GM19467 (cell line): ENCODE measurements at regions not wholly inside any gene's neighbourhood (a gene's known extent, or its start where the extent isn't known, plus 50 kb on each side); places are given as distances from the start of the nearest gene placed in this dataset.

Experiments used
- ATAC-seq: cut with Tn5 transposase; IDR thresholded peaks from one replicate; pipeline ENCODE4 v1.9.1; 2021; ENCODE audit warnings: mild to moderate bottlenecking, moderate library complexity; ENCODE audit not compliant: unreplicated experiment

DNA sequence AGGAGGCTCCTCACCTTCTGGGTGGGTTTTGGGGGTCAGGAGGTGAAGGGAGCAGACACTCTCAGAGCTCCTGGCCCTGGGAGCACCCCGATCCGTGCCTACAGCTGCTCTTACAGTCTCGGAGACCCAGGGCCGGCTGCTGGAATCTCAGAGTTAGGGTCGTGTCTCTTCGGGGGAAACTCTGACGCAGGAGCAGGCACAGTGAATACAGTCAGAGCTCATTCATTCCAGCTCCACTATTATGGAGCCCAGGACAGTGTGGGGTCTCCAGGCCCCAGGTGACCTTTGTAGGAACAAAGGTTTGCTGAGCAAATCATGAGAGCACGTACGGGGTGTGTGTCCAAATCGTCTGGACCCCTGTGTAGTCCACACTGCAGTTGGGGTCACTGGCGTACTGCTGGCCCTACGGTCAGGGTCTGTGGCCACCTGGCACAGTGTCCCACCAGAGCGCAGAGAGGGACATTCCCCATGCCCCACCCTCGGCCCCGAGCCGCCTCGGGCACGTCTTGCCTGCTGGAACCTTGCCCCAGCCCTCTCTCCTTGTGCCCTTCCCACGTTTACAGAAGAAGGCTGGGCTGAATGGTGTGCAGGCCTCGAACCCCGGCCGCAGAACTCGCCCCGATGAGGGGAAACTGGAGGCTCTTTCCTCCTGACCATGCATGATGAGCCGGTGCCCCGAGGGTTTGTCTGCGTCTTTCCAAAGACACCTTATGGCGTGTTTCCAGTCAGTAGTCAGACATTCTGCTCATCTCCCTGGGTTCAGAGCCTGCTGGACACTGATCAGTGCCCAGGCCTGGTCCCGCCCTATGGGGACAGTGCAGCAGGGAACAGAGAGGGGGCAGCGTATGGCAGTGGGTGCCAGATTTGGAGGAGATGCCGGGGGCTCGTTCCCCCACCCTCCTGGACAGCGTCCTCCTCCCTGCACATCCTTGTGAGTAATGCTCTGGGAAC, 1166.6 kb downstream of the BRD1 start:
- no peak for ATAC-seq

DNA sequence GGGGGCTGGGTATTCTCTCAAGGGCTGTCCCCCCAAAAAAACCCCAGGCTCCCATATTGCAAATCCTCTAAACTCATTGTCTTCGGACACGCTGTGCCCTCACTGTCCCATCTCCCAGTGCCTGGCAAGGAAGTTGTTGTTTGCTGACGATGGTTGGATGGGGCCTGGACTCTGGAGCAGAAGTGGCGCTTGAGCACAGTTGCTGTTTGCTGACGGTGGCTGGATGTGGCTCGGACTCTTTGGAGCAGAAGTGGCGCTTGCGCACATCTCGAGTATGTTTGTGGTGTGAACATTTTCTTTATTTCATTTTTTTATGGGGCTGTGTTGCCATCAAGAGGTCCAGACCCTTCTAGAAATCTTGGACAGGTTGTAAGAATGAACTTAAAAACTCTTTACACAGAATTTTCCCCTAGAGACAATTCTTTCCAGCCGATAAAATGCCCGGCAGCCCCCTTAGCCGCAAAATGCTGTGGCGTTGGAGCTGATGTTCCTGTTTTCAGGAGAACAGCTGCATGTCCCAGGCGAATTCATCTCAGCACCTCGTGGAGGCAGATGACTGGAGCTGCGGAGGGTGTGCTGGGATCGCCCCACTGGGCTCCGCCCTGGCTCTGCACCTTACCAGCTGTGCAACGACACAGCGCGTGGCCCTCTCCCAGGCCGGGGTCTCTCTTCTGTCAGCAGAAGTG, 1167.4 kb downstream of the BRD1 start:
- ATAC-seq = no peak

DNA sequence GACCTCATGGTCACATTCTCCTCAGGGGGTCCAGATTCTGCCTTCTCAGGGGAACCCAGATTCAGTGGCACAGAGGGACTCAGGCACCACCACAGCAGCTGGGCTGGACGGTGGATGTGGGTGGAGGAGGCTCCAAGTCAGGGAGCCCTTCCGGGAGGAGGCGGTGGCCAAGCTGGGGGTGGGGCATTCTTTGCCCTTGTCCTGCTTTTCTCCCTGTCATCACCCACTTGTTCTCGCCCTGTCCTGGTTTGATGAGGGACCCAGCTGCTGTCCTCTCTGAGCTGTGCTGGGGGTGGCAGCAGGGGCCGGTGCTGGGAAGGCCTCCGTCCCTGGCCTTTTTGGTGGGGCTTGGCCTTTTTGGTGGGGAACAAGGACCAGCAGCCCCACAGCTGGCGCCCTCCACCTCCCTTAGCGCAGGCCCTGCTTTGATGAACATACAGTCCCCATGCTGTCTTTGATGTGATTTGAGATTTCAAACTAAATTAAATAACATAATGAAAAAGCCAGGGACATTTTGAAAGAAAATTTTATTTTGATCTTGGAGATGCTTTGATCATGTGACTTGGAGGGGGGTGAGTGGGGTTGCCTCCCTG, 1168.2 kb downstream of the BRD1 start:
- no peak for ATAC-seq

DNA sequence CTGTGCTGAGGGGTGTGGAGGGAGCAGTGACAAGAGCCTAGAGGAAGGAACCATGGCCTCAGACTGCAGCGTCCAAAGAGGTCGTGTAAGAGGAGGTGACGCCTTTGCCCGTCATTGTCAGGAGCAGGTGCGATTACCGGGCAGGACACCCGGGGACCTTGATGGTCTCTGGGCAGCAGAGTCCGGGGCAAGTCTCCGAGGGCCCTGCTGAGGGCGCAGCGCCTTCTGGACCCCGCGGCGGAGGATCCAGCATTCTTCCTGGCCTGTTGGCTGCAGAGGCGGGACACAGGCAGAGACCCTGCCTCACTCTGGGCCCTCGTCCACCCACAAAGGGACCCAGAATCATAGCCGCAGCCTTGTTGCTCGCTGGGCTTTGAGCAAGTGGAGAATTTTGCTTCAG, 1168.8 kb downstream of the BRD1 start:
- ATAC-seq = no peak

DNA sequence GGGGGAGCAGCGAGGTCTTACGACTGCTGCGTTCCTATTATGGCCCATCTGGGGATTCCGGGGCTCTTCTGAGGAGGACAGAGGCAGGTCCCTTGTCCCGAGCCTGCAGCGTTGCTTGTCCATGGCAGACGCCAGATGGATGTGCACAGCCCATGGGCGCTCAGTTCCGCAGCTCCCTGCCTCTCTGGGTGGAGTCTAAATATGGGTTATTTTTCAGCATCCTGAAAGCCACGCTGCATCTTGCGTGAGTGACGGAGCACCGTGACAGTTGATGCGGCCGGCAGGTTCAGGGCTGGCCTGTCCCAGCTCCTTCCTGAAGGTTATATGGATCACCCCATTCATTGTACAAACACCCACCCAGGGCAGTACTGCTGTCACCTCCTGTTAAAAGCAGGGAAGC, 1169.4 kb downstream of the BRD1 start:
- no peak for ATAC-seq

DNA sequence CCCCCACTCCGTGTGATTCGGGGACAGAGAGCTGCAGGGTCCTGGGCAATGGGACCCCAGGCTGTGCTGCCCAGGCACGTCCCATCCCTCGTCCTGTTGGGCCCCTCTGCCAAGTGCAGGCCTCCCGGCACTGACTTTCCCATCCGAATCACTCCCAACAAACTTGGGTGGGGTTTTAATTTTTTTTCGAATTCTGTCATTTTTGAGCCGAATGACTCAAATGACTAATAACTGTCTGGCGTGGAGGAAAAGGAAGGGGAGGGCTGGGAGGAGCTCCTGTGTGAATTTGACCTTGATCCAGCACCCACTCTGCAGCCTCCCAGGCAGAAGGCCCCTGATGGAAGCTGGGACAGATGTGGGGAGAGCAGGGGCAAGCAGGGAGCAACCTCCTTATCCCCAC, 1173.2 kb downstream of the BRD1 start:
- ATAC-seq = no peak

DNA sequence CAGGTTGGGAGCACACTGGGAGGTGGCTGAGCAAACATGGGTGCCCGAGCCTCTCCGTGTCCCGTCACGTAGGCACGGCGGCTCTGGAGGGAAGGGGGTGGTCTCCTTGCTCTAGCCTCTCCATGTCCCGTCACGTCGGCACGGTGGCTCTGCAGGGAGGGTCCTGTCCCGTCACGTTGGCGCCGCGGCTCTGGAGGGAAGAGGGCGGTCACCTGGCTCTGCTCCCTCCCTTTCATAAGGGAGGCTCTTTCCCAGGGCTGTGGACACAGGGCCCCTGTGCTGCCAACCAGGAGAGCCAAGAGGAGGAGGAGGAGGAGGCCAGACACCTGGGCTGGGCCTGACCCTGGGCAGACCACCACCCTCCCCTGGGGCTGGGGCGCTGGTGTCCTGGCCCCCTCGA, 1173.7 kb downstream of the BRD1 start:
- ATAC-seq = no peak

DNA sequence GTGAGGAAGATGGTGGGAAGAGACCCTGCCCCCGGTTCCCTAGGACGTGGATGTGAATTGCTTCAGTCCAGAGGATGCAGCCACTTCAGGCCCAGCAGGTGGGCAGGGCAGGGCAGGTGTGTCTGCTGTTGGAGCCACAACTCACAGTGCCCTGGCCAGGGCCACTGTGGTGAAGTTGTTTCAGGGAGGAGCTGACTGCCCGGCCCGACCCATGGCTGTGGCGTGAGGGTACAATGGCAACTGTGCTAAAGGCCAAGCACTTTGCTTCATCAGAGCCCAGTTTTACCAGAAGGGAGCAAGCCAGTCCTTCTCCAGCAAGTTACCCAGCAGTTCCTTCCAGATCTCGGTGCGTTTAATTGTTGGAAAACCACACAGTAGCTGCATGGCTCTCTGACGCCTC, 1174.4 kb downstream of the BRD1 start:
- no peak for ATAC-seq

DNA sequence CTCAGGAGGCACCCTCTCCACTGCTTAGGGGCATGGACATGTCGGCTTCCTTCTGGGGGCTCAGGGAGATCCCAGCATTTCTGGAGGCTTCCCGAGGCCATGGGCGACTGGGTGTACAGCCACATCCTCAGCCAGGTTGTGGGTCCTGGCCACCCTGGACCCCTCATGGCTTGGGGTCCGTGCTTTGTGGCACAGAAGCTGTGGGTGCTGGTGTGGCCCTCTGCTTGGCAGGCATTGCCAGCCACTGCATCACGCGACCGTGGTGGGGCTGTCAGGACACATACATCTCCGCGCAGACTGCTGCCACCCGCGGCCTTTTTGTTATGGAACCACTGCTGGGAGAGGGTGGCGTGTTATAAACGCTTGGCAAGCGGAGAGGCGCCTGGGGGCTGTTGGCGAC, 1174.9 kb downstream of the BRD1 start:
- no peak for ATAC-seq

DNA sequence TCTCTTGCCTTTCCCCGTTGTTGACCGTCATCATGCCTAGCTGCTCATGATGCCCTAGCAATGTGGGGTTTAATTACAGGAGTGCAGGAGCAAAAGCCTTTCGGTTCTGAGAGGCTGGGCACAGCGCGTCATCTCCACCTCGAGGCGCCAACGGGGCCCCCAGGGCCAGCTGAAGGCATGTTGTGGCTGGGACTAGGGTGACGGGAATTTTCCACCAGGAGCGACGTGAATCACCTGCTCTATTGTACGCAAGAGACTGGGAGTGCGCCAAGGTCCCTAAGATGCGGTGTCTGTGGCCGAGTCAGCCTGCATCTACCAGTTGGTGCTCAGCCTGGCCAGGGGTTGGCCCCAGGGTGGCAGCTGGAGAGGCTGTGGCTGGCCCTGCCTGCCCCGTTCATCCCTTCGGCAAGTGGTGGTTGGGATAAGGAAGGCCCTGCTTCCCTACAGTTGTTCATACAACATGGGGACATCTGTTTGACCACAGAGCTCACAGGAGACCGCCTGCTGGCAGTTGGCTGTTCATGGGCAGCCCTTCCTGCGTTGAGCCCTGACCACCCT, 1175.6 kb downstream of the BRD1 start:
- ATAC-seq = no peak

DNA sequence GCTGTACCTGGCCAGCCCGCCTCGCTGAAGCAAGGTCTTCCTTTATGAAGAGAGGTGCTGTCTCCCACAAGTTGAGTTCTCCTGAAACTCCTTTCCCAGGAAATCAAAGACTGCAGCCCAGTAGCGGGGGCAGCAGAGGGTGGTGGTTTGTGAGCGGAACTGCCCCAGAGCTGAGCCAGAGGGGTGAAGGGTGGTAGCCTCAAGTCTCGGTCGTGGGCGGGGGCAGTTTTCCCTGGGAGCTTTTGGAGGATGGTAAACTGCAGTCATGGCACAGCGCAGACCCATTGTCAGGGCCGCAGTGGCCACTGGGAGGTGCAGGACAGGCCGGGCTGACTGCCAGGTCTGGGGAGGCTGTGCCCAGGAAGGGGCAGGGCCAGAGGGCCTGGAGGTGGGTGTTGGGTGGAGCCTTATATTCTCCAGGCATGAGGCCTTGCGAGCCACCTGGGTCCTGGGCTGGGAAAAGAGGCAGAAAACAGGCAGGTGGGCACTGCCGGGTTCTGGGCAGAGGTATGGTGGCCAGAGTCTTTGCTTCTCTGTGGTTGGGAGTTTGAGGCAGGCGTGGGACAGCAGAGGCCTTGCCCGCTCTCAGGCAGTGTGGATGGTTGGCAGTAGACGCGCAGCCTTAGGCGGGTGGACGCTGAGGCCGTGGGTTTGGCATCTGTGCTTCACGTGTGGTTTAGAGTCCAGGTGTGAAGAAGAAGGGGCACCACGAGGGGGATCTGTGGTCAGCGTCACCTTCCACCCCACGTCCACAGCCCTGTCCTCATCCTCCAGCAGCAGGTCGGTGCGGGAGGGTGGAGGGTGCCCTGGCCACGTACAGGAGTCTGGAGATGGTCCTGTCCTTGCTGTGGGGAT, 1176.4 kb downstream of the BRD1 start:
- no peak for ATAC-seq

DNA sequence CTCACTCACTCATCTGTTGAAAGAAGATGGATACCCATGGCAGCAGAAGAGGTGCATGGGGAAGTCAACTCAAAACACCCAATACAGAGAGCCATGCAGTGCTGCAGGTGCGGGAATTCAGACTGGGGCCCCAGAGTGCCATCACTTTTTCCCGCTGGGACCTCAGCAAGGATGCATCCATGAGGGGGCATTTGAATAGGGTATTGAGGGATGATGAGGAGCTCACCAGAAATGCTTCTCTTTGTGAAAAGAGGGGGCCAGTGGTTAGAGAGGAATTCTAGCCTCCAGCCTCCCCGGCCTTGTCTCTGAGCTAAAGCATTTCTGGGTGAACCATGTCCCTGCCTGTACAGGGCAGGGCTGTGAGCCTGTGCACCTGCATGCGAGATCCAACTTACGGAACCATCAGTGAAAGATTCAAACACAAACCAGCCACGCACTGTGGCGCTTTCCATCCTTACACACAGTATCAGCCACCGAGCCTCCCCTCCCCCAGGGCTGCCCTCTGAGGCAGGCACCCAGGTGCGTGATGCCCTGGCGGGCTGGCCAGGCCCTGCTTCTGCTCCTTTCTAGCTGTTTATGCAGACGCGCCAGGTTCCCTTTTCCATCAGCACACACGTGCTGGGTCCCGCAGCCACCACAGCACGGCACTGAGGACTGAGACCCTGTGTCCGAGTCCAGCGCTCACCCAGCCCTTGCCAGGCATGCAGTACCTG, 1177.2 kb downstream of the BRD1 start:
- ATAC-seq = no peak

DNA sequence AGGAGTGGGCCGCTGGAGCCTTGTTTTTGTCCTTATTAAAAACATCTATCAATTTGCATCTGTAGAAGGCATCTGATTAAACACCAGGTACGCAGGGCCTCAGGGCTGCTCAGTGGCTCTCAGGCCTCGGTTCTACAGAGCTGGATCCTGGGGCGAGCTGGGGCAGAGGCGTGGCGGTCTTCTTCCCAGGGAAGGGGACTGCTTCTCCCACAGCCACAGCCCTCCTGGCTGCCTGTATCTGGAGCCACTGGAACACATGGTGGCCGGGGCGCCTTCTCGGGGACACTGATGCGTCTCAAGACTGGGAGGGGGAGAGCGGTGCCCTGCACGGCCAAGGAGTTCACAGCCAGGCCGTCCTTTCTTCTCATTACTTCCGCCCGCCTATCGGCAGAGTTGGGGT, 1178.2 kb downstream of the BRD1 start:
- no peak for ATAC-seq

DNA sequence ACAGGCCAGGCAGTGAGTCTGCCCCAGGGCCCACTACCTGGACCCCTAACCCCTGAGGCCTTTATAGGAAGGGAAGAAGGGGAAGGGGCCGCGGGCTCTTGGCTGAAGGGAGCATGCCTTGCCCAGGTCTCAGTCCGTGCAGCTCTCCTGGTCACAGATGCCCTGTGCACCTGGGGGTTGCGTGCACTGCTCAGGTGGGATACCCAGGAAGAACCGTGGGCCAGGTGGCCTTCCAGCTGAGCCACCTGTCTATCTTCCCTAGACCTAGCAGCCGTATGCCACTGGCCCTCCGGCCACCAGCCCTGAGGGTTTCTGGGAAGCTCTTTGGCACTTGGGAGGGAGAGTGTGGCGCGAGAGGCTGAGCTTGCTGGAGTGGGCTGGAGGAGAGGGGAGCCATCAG, 1178.6 kb downstream of the BRD1 start:
- no peak for ATAC-seq

DNA sequence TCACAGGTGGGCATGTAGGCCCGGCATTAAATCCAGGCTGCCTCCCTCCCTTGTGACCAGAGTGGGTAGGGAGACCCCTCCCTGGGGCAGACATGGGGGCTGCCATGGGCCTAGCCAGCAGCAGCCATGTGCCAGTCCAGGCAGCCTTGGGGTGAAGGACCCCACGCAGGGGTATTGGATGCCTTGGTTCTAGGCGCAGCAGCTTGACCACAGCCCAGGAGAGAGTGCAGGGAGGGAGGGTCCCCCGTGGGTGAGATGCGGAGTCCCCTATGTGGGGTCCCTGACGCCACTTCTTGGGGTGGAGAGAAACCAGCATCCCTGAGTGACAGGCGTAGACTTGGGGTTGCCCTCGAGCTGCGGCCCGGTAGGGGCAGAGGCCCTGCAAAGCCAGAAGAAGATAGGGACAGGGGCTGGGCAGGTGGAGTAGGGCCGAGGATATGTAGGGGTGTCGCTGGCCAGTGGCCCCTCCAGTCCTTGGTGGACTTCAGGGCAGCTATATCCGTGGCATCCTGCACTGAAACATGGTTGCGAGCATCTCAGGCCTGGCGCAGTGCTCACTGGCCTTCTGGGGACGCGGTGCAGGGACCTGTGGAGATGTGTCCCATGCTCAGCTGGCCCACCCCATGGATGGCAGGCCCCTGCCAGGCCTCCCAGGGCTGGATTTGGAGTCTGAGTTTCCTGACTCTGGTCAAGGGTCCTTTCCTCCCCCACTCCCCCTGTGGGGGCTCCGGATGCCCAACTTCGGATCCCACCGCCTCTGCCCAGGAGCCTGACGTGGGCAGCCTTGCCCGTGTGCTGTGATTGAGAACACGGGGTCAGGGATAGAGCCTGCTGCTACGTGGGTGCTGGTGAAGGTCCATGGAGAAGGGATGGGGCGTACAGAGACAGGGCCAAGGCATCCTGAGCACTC, 1179.8 kb downstream of the BRD1 start:
- no peak for ATAC-seq

DNA sequence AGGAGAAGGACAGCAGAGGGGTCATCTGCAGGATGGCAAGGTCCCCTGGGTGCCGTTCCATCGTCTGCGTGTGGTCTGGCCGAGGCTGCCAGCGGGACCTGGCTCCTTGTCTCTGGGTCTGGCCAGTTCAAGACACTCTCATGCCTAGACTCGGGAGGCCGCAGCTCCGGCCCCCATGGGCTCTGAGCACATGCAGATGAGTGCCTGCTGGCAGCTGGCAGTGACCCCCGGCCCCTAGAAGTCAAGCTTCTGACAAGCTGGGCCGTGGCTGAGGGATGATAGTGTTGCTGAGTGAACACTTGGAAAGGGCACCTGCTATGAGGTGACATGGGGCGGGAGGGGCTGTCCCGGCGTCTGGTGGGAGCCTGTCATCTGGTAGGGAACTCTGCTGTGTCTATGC, 1180.6 kb downstream of the BRD1 start:
- no peak for ATAC-seq

DNA sequence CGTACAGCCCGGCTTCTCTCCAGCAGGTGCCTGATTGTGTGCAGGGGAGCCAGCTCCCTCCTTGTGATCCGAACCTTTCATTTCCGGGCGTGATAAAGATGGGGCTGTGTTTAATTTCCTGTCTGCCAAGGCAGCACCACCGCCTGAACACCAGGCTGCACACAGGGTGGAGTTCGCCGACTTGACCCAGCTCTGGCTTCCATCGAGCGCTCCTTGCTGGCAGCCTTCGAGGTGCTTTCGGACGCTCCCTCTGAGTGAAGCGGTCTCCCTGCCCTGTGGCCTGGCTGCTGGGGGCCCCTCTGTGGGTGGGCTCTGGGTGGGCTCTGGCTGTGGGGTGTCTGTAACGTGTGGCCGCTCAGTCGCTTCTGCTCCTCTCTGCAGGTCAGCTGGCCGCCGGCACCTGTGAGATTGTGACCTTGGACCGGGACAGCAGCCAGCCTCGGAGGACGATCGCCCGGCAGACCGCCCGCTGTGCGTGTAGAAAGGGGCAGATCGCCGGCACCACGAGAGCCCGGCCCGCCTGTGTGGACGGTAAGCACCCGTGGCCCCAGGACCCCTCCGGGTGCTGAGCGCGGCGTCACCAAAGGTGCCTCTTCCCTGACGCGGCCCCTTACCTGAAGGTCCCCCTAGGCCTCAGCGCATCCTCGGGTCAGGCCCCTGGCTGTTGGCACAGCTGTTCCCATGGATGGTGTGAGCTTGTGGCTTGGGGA, 1181.3 kb downstream of the BRD1 start:
- no peak for ATAC-seq

DNA sequence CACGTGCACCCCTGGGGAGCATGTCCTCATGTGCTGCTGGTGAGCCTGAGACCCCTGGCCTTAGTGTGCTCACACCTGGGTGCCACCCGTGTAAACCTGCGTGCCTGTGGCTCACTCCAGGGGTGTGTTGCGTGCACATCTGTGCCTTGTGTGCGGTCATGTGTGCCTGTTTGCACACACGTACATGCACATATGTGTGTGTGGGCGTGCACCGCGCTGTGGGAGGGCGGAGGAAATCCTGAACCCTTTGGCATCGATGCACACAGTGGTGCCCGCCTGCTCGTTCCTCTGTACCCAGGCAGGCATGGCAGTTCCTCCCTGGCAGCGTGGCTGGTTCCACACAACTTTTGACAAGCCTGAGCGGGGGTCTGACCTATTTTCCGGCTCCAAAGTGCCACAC, 1181.9 kb downstream of the BRD1 start:
- no peak for ATAC-seq
